GM12864 (cell line): ENCODE measurements at regions not wholly inside any gene's neighbourhood (a gene's known extent, or its start where the extent isn't known, plus 50 kb on each side); places are given as distances from the start of the nearest gene placed in this dataset.
A peak's percentile ranks its signal among the peaks of the same experiment; 100 is the strongest.

Experiments
- DNase-seq: peaks from one replicate; pipeline ENCODE4 v3.0.0-alpha.2; 2011; ENCODE audit warnings: low read depth
- H3K4me3 ChIP-seq: 2 replicates; pipeline ENCODE4 v1.5.1; 2011; ENCODE audit warnings: mild to moderate bottlenecking, low read depth, low read length, control low read depth
- TF ChIP-seq, protein P1 (sequence below): IDR thresholded peaks from 2 replicates; pipeline ENCODE4 v1.5.1; 2011; ENCODE audit warnings: low read depth, mild to moderate bottlenecking, moderate library complexity, low read length, control low read depth, inconsistent platforms; ENCODE audit errors: missing control alignments

DNA sequence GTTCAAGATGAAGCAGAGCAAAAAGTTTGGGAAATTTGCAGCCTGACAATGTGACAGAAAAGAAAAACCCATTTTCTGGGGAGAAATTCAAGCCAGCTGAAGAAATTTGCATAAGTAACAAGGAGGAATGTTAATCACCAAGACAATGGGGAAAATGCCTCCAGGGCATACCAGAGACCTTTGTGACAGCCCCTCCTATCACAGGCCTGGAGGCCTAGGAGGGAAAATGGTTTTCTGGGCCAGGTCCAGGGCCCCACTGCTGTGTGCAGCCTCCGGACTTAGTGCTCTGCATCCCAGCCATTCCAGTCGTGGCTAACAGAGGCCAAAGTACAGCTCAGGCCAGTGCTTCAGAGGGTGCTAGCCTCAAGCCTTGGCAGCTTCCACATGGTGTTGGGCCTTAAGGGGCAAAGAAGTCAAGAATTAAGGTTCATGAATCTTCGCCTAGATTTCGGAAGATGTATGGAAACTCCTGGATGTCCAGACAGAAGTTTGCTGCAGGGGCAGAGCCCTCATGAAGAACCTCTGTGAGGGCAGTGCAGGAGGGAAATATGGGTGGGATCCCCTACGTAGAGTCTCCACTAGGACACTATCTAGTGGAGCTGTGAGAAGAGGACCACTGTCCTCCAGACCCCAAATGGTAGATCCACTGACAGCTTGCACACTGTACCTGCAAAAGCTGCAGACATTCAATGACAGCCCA lies 314.1 kb upstream of the TRIB2 start:
- TF ChIP-seq, protein P1, sequence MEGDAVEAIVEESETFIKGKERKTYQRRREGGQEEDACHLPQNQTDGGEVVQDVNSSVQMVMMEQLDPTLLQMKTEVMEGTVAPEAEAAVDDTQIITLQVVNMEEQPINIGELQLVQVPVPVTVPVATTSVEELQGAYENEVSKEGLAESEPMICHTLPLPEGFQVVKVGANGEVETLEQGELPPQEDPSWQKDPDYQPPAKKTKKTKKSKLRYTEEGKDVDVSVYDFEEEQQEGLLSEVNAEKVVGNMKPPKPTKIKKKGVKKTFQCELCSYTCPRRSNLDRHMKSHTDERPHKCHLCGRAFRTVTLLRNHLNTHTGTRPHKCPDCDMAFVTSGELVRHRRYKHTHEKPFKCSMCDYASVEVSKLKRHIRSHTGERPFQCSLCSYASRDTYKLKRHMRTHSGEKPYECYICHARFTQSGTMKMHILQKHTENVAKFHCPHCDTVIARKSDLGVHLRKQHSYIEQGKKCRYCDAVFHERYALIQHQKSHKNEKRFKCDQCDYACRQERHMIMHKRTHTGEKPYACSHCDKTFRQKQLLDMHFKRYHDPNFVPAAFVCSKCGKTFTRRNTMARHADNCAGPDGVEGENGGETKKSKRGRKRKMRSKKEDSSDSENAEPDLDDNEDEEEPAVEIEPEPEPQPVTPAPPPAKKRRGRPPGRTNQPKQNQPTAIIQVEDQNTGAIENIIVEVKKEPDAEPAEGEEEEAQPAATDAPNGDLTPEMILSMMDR = no peak
- DNase-seq = no peak
- no peak overlapping the region for H3K4me3 ChIP-seq

DNA sequence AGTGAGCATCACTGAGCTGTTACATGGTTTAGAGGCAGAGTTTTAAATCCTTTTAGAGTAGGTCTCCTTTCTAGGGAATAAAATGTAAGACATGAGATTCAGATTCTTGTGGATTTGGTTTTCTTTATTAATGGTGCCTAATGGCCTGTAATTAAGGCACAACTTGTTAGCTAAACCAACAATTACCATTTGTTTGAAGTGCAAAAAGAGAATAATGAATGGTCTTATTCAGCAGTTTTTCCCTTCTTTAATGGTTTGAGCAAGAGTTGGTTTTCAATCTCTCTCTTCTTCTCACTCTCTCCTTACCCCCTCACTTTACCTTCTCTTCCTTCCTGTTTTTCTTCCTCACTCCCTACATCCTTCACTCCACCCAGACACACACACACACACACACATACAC lies 312.2 kb upstream of the TRIB2 start:
- no peak overlapping the region for H3K4me3 ChIP-seq
- no peak for DNase-seq
- TF ChIP-seq, protein P1 = no peak

DNA sequence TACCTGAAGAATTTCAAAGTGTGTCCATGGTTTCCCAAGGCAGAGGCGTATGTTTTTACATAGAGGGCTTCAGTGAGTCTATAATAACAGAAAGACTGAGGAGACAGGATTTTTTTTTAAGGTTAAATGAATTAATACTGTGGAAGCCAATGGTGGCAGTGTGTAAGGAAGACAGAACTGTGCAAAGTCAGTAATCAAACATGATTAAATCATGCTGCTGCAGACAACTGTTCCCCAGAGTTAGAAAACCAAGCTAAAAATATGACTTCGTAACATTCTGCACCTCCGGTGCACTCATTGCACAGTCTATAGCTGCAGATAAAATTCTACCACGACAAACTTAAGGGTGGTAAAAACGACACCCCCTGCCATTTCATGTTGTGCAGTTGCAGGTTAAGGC lies 309.6 kb upstream of the TRIB2 start:
- DNase-seq = no peak
- H3K4me3 ChIP-seq = no peak overlapping the region
- TF ChIP-seq, protein P1 = no peak

DNA sequence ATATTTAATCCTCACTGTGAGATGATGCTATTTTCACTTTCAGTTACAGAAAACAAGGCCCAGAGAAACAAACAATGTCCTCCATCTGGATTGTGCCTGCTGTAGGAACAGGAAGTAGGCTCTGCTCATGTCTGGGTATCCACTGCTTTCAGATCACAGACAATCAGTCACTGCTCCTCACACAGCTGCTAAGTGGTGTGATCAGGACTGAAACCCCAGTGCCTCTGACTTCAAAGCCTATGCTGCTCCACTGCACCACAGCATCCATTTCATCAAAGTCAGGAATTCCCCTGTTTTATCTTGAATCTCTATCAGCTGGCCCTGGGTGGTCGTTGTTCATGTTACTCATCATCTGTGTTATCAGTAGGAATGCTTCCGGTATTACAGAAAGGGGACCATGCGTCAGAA lies 303.8 kb upstream of the TRIB2 start:
- TF ChIP-seq, protein P1 = no peak
- H3K4me3 ChIP-seq = no peak overlapping the region
- peak; percentile 35 for DNase-seq

DNA sequence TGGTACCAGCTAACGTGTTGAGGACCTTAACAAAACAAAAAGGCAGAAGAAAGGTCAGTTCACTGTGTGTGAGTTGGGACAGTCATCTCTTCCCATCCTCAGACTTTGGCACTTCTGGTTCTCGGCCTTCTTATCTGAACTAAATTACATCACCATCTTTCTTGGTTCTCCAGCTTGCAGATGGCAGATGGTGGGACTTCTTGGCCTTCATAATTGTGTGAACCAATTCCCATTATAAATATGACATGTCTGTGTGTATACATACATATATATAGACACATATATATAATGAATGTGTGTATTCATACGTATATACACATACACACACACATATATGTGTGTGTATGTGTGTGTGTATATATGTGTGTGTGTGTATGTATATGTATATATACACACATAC lies 301.2 kb upstream of the TRIB2 start:
- no peak overlapping the region for H3K4me3 ChIP-seq
- TF ChIP-seq, protein P1 = no peak
- DNase-seq = no peak

DNA sequence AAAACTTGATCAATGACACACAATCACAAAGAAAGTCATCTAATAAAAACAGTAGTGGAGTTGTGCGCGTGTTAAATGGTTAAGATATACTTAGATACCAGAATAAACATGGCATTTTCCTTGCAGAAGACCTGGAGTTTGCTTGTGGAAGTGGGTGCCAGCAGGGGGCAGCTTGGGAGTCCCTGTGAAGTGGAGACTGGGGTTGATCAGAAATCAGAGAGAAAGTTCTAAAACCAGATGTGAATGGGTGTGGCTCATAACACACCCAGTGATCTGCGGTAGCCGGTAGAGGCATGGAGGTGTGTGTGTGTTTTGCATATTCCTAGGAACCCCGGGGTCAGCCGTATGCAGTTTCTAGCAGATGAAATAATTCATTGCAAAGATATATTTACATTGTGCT lies 300.1 kb upstream of the TRIB2 start:
- DNase-seq = peak; percentile 25
- TF ChIP-seq, protein P1 = peak; percentile 45

DNA sequence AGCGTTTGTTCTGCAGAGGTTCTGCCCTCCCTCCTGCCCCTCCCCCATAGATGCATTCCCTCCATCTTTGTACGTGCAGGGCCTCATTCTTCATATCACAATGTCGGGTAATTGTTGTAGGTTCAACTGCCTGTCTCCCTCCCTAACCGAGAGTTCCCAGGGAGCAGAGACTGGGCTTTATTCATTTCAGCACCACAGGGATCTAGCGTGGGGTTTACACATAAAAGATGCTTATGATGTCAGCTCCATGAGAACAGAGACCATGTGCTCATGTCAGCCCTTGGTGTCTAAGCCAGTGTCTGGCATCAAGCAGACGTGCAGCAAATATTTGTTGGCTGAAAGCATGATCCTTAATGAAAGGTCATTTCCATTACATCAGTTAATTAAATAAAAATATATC lies 298.9 kb upstream of the TRIB2 start:
- no peak for DNase-seq
- TF ChIP-seq, protein P1 = no peak
- H3K4me3 ChIP-seq = no peak overlapping the region

More for the DNA sequence above, 300.1 kb upstream of the TRIB2 start:
- no peak overlapping the region for H3K4me3 ChIP-seq
